HCT116 (cell line): ENCODE measurements at regions not wholly inside any gene's neighbourhood (a gene's known extent, or its start where the extent isn't known, plus 50 kb on each side); places are given as distances from the start of the nearest gene placed in this dataset.

Experiments
- ATAC-seq: fragments of 200-7000 bp; cut with Tn5 transposase; 2 replicates; pipeline ENCODE4 v1.9.1; 2020; ENCODE audit warnings: mild to moderate bottlenecking, moderate library complexity
- BruUV-seq: library from RNA; stranded (reverse); fragments of 400-500 nt; replicated peaks from 2 replicates; lab custom pipeline; 2021; lab: Mats Ljungman, UMichigan
- CTCF ChIA-PET: fragments of 300-600 bp; sonication (Branson Sonifier 250); formaldehyde crosslinking; loops from one replicate; lab custom pipeline; 2021; ENCODE audit warnings: antibody characterized with exemption; lab: Charles Lee
- POLR2A ChIA-PET: fragments of 300-600, 350-600 bp; sonication (Branson Sonifier 250); formaldehyde crosslinking; loops from one replicate; lab custom pipeline; 2021; ENCODE audit warnings: antibody characterized with exemption; lab: Charles Lee
- RAD21 ChIA-PET, 2 experiments: fragments of 300-600 bp; sonication (Branson Sonifier 250); formaldehyde crosslinking; loops; one replicate each; lab custom pipeline; 2023; ENCODE audit warnings: low total read pairs in 2 of 2; ENCODE audit not compliant: uncharacterized antibody in 2 of 2, unreplicated experiment in 2 of 2, low non-redundant PET in 1 of 2; lab: Charles Lee
- DNase-seq: peaks from one replicate; pipeline ENCODE4 v3.0.0-alpha.2; 2010; ENCODE audit warnings: low read depth, low spot score
- H2AFZ ChIP-seq: fragments of 200-600 bp; shearing (Covaris generic), sonication (generic); 2 replicates; pipeline ENCODE4 v1.6.1; 2017; ENCODE audit warnings: low read depth, mixed run types, mixed read lengths, antibody characterized with exemption, low read length; ENCODE audit not compliant: poor library complexity, severe bottlenecking
- H3K27ac ChIP-seq: 2 replicates; pipeline ENCODE4 v1.5.1; 2012; ENCODE audit warnings: low read depth, low read length
- H3K27me3 ChIP-seq: fragments of 200-600 bp; sonication (generic); 2 replicates; pipeline ENCODE4 v1.6.1; 2016; ENCODE audit warnings: mixed run types, low read length, mixed read lengths; ENCODE audit not compliant: insufficient read depth
- H3K36me3 ChIP-seq, 2 experiments: fragments of 200-500 bp in 1 of 2; fragments of 200-600 bp in 1 of 2; sonication (Bioruptor generic) in 1 of 2; sonication (generic) in 1 of 2; 2 replicates each; pipeline versions ENCODE4 v1.5.1 to v1.6.1; 2014 to 2016; ENCODE audit warnings: low read length in 2 of 2, inconsistent platforms in 1 of 2, mixed read lengths in 1 of 2, mixed run types in 1 of 2; ENCODE audit not compliant: insufficient read depth in 2 of 2, control insufficient read depth in 1 of 2
- H3K4me1 ChIP-seq, 2 experiments: fragments of 200-600 bp in 1 of 2; sonication (generic) in 1 of 2; 2 replicates each; pipeline versions ENCODE4 v1.5.1 to v1.6.1; 2012 to 2017; ENCODE audit warnings: low read length in 2 of 2, inconsistent platforms in 1 of 2, mild to moderate bottlenecking in 1 of 2, mixed read lengths in 1 of 2, mixed run types in 1 of 2, moderate library complexity in 1 of 2; ENCODE audit not compliant: insufficient read depth in 2 of 2, control insufficient read depth in 1 of 2
- H3K4me2 ChIP-seq: fragments of 200-600 bp; sonication (generic); 2 replicates; pipeline ENCODE4 v1.6.1; 2017; ENCODE audit warnings: mixed run types, low read length, mixed read lengths
- H3K4me3 ChIP-seq, 2 experiments: fragments of 200-600 bp in 1 of 2; sonication (generic) in 1 of 2; replicated peaks in 1 of 2; 2 replicates each; pipeline ENCODE4 v1.5.1; 2011 to 2016; ENCODE audit warnings: low read length in 2 of 2, control low read depth in 1 of 2, low read depth in 1 of 2, mild to moderate bottlenecking in 1 of 2, mixed read lengths in 1 of 2, mixed run types in 1 of 2
- H3K79me2 ChIP-seq: fragments of 200-600 bp; sonication (generic); 2 replicates; pipeline ENCODE4 v1.6.1; 2017; ENCODE audit warnings: mild to moderate bottlenecking, mixed run types, low read length, moderate library complexity, mixed read lengths; ENCODE audit not compliant: insufficient read depth
- H3K9ac ChIP-seq: fragments of 200-600 bp; sonication (generic); 2 replicates; pipeline ENCODE4 v1.6.1; 2016; ENCODE audit warnings: low read length, mixed read lengths
- H3K9me2 ChIP-seq: fragments of 200-600 bp; sonication (generic), shearing (Covaris generic); 2 replicates; pipeline ENCODE4 v1.6.1; 2017; ENCODE audit warnings: mixed run types, mild to moderate bottlenecking, moderate library complexity; ENCODE audit not compliant: insufficient read depth
- H3K9me3 ChIP-seq, 2 experiments: fragments of 200-500 bp in 1 of 2; fragments of 200-600 bp in 1 of 2; sonication (Bioruptor generic) in 1 of 2; sonication (generic) in 1 of 2; 2 replicates each; pipeline ENCODE4 v1.6.1; 2014 to 2017; ENCODE audit warnings: low read length in 2 of 2, mixed read lengths in 2 of 2, inconsistent platforms in 1 of 2, low read depth in 1 of 2, mild to moderate bottlenecking in 1 of 2, mixed run types in 1 of 2, moderate library complexity in 1 of 2; ENCODE audit not compliant: control insufficient read depth in 1 of 2, insufficient read depth in 1 of 2
- H4K20me1 ChIP-seq: fragments of 200-600 bp; sonication (generic), shearing (Covaris generic); 2 replicates; pipeline ENCODE4 v1.6.1; 2017; ENCODE audit warnings: mixed run types, mild to moderate bottlenecking, moderate library complexity; ENCODE audit not compliant: insufficient read depth
- CBX3 ChIP-seq: IDR thresholded peaks from 2 replicates; pipeline ENCODE4 v1.6.1; 2012; ENCODE audit warnings: low read depth
- CEBPB ChIP-seq: IDR thresholded peaks from 2 replicates; pipeline ENCODE4 v1.6.1; 2012; ENCODE audit warnings: low read depth
- EGR1 ChIP-seq: IDR thresholded peaks from 2 replicates; pipeline ENCODE4 v1.6.1; 2012; ENCODE audit warnings: low read depth
- ELF1 ChIP-seq: IDR thresholded peaks from 2 replicates; pipeline ENCODE4 v1.6.1; 2012; ENCODE audit warnings: low read depth, borderline replicate concordance
- EZH2 ChIP-seq: fragments of 200-600 bp; sonication (generic); IDR thresholded peaks from 2 replicates; pipeline ENCODE4 v1.6.1; 2017; ENCODE audit warnings: antibody characterized with exemption, mixed run types
- FOSL1 ChIP-seq: IDR thresholded peaks from 2 replicates; pipeline ENCODE4 v1.6.1; 2012; ENCODE audit warnings: low read depth
- JUND ChIP-seq: IDR thresholded peaks from 2 replicates; pipeline ENCODE4 v1.6.1; 2012
- POLR2A ChIP-seq: IDR thresholded peaks from 2 replicates; pipeline ENCODE4 v1.7.0; 2011; ENCODE audit warnings: borderline replicate concordance; ENCODE audit not compliant: insufficient read depth, insufficient read length; ENCODE audit errors: extremely low read depth
- RAD21 ChIP-seq: IDR thresholded peaks from 2 replicates; pipeline ENCODE4 v1.6.1; 2012; ENCODE audit warnings: low read depth, mild to moderate bottlenecking
- SP1 ChIP-seq: IDR thresholded peaks from 2 replicates; pipeline ENCODE4 v1.6.1; 2012; ENCODE audit warnings: low read depth
- SRF ChIP-seq: IDR thresholded peaks from 2 replicates; pipeline ENCODE4 v1.6.1; 2012; ENCODE audit warnings: low read depth
- intact Hi-C: fragments of 100-400 bp; cut with micrococcal nuclease; formaldehyde crosslinking; loops from 2 replicates; pipeline ENCODE4 v1.10.0; 2022
- TF ChIP-seq, protein P1 (sequence below): IDR thresholded peaks from 2 replicates; pipeline ENCODE4 v1.6.1; 2012; ENCODE audit warnings: low read depth
- TF ChIP-seq, protein P2 (sequence below): IDR thresholded peaks from 2 replicates; pipeline ENCODE4 v1.6.1; 2012

GRCh38 chr4:26237916-26238315, 82.9 kb upstream of the RBPJ start (continued):
- TF ChIP-seq, protein P1, sequence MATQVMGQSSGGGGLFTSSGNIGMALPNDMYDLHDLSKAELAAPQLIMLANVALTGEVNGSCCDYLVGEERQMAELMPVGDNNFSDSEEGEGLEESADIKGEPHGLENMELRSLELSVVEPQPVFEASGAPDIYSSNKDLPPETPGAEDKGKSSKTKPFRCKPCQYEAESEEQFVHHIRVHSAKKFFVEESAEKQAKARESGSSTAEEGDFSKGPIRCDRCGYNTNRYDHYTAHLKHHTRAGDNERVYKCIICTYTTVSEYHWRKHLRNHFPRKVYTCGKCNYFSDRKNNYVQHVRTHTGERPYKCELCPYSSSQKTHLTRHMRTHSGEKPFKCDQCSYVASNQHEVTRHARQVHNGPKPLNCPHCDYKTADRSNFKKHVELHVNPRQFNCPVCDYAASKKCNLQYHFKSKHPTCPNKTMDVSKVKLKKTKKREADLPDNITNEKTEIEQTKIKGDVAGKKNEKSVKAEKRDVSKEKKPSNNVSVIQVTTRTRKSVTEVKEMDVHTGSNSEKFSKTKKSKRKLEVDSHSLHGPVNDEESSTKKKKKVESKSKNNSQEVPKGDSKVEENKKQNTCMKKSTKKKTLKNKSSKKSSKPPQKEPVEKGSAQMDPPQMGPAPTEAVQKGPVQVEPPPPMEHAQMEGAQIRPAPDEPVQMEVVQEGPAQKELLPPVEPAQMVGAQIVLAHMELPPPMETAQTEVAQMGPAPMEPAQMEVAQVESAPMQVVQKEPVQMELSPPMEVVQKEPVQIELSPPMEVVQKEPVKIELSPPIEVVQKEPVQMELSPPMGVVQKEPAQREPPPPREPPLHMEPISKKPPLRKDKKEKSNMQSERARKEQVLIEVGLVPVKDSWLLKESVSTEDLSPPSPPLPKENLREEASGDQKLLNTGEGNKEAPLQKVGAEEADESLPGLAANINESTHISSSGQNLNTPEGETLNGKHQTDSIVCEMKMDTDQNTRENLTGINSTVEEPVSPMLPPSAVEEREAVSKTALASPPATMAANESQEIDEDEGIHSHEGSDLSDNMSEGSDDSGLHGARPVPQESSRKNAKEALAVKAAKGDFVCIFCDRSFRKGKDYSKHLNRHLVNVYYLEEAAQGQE: no peak

GRCh38 chr4:26238426-26238777, 82.4 kb upstream of the RBPJ start:
- no peaks in the 10 kb centered on the region for H3K36me3 ChIP-seq
- H3K27me3 ChIP-seq: no peaks in the 10 kb centered on the region
- ChIA-PET CTCF (no interaction called here), POLR2A (no interaction called here), RAD21 (no interaction called here)
- H2AFZ ChIP-seq: no peak overlapping the region
- H3K9me3 ChIP-seq: no peaks in the 10 kb centered on the region
- no peaks in the 10 kb centered on the region for H4K20me1 ChIP-seq
- peaks cover 0 to 16% of the 10 kb centered on the region in 2 experiments; a peak in 2 of 4 replicates for H3K4me1 ChIP-seq
- H3K79me2 ChIP-seq: no peaks in the 10 kb centered on the region
- no peak overlapping the region for H3K9ac ChIP-seq
- H3K4me3 ChIP-seq: no peak overlapping the region
- no peak for TF ChIP-seq ELF1
- TF ChIP-seq SP1: no peak
- TF ChIP-seq SRF: no peak
- no peak for TF ChIP-seq RAD21
- TF ChIP-seq, protein P1: no peak
- no peak for TF ChIP-seq JUND
- no peak for TF ChIP-seq CBX3
- TF ChIP-seq EGR1: no peak
- no peak for TF ChIP-seq FOSL1
- TF ChIP-seq, protein P2, sequence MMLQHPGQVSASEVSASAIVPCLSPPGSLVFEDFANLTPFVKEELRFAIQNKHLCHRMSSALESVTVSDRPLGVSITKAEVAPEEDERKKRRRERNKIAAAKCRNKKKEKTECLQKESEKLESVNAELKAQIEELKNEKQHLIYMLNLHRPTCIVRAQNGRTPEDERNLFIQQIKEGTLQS: no peak
- no peak for TF ChIP-seq CEBPB
- no peak for TF ChIP-seq EZH2
- no peak for TF ChIP-seq POLR2A
- H3K4me2 ChIP-seq: no peak overlapping the region; the same call in 1 of the 2 replicates
- no peak overlapping the region for H3K27ac ChIP-seq
- H3K9me2 ChIP-seq: no peaks in the 10 kb centered on the region
- ATAC-seq (no peak), DNase-seq (no peak)
- intact Hi-C loops: no loop called here
- BruUV-seq: no TSS peak
